SU-DHL-6 (cell line): ENCODE measurements at regions not wholly inside any gene's neighbourhood (a gene's known extent, or its start where the extent isn't known, plus 50 kb on each side); places are given as distances from the start of the nearest gene placed in this dataset.

Experiments
- EZH2phosphoT487 ChIP-seq: fragments of 200-600 bp; sonication (generic), shearing (Covaris generic); conservative IDR thresholded peaks from 2 replicates; pipeline ENCODE4 v1.6.1; 2018; ENCODE audit warnings: mild to moderate bottlenecking, antibody characterized with exemption, low read length, moderate library complexity, mixed read lengths
- TF ChIP-seq, protein P1 (sequence below): fragments of 200-600 bp; sonication (generic); IDR thresholded peaks from one replicate; pipeline ENCODE4 v1.5.1; 2017; ENCODE audit warnings: antibody characterized with exemption, mild to moderate bottlenecking, low read length, moderate library complexity; ENCODE audit not compliant: insufficient read depth, poor library complexity, severe bottlenecking

DNA sequence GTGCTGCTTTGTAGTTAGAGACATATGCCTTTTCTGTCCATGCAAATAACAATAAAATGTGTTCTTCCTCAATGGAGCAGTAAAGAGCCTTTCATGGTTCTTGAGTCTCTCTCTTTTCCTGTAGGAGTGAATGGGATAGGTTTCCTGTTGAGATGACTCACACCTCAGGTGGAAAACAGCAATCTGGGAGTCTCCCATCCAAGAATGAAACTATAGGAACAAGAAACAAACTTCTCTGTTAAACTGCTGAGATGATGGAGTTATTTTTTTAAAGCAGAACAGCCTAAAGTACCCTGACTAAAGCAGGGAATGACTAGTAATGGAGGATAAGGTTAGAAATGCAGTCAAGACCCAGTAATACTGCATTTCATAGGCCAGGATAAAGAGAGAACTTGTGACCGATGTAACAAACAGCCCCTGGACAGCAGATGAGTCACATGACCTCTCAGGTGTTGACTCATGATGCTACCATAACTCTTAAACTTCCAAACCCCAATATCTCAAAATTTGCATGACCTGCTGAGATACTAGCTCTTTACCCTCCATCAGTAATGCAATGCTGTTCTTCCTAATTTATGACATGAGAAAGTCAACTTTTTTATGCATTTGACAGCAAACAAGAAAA lies 548.9 kb downstream of the CBLN4 start:
- TF ChIP-seq, protein P1, sequence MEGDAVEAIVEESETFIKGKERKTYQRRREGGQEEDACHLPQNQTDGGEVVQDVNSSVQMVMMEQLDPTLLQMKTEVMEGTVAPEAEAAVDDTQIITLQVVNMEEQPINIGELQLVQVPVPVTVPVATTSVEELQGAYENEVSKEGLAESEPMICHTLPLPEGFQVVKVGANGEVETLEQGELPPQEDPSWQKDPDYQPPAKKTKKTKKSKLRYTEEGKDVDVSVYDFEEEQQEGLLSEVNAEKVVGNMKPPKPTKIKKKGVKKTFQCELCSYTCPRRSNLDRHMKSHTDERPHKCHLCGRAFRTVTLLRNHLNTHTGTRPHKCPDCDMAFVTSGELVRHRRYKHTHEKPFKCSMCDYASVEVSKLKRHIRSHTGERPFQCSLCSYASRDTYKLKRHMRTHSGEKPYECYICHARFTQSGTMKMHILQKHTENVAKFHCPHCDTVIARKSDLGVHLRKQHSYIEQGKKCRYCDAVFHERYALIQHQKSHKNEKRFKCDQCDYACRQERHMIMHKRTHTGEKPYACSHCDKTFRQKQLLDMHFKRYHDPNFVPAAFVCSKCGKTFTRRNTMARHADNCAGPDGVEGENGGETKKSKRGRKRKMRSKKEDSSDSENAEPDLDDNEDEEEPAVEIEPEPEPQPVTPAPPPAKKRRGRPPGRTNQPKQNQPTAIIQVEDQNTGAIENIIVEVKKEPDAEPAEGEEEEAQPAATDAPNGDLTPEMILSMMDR = no peak
- no peak for TF ChIP-seq EZH2phosphoT487
